NCI-H187 (cell line): ENCODE measurements at regions not wholly inside any gene's neighbourhood (a gene's known extent, or its start where the extent isn't known, plus 50 kb on each side); places are given as distances from the start of the nearest gene placed in this dataset.
"Not testable (repeated sequence)": the region's sequence is repeated elsewhere in the genome, so short reads cannot be mapped to it uniquely, and the experiment has no call there.

ENCODE experiments used
- DNase-seq, 2 experiments: peaks; one replicate each; lab custom pipeline; 2025; lab: John Stamatoyannopoulos, UW

DNA sequence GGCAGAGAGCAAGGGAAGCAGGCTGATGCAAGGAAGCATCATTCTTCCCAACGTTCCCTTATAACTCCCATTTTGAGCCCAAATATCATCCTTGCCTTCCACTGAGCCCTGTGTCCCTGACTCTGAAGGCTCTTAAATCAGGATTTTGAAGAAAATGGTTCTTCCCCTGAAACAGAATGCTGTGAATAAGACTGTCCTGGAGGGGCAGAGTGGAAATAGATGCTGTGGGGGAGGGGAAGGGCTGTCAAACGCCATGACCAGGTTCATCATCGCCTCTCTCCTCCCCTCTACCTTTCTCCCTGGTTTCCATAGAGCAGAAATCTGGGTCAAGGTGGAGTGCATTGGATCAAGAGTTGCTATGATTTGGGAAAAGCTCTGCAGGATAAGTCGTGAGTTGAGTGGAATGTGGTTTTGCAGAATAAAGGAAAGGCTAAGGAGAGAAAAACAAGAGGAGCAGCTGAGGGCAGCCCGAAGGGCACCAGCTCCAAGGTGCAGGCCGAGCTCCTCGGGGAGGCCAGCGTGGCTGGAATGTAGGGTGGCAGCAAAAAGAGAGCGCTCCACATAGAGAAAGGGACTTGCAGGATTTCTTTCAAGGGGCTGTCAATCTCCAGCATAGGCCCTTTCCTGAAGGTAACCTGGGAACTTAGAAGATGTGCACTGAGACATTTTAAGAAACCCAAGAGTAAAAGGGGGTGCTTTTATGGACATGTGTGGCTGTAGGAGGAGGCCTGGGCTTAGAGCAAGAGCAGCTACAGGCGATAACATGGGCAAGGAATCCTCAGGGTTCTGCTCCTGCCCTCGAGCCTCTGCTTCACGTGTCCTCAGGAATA, 120.8 kb upstream of the CDYL start:
- DNase-seq = no peak

DNA sequence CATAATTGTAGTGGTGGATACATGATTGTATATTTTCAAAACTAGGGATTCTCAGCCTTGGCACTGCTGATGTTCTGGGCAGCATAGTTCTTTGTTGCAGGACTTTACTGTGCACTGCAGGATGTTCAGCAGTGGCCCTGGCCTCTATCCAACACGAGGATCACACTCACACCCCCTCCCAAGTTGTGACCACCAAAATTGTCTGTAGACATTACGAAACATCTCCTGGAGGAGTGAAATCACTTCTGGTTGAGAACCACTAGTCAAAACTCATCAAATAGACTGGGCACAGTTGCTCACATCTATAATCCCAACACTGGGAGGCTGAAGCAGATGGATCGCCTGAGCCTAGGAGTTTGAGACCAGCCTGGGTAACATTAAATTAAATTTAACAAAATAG, 123.1 kb upstream of the CDYL start:
- DNase-seq = no peak

DNA sequence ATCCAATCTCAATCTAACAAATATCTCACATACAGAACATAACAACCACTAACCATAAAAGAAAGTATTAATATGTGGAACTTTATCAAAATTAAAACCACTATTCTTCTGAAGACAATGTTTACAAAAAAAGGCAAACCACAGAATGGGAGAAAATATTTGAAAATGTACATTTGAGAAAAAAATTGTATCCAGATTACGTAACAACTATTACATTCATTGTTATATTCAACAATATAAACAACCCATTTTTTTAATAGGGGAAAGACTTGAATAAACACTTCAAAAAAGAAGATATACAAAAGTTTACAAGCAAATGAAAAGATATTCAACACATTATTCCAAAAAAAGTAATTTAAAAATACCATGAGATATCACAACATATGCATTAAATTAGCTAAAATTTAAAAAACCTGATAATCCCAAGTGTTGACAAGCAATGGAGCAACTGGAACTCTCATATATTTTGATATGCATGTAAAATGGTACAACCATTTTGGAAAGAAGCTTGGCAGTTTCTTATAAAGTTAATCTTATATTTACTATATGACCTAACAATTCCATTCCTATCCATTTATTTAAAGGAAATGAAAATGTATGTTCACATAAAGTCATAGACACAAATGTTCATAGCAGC, 124.3 kb upstream of the CDYL start:
- no peak for DNase-seq

DNA sequence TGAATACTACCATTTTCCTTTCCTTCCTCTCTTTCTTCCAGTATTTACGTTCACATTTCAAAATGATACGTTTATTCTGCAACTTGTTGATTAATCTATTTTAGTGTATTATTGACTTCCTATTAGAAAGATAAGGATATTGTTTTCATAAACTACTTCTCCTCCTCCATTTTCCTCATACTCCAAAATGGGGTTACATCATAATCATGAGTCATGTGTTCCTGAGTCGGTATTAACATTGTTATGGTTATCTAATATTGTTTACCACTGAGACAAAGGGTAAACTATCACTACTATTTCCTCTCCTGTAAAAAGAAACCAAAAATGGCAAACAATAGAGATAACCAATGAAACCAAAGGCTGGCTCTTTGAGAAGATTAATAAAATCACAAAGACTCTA, 126.5 kb upstream of the CDYL start:
- DNase-seq = no peak

DNA sequence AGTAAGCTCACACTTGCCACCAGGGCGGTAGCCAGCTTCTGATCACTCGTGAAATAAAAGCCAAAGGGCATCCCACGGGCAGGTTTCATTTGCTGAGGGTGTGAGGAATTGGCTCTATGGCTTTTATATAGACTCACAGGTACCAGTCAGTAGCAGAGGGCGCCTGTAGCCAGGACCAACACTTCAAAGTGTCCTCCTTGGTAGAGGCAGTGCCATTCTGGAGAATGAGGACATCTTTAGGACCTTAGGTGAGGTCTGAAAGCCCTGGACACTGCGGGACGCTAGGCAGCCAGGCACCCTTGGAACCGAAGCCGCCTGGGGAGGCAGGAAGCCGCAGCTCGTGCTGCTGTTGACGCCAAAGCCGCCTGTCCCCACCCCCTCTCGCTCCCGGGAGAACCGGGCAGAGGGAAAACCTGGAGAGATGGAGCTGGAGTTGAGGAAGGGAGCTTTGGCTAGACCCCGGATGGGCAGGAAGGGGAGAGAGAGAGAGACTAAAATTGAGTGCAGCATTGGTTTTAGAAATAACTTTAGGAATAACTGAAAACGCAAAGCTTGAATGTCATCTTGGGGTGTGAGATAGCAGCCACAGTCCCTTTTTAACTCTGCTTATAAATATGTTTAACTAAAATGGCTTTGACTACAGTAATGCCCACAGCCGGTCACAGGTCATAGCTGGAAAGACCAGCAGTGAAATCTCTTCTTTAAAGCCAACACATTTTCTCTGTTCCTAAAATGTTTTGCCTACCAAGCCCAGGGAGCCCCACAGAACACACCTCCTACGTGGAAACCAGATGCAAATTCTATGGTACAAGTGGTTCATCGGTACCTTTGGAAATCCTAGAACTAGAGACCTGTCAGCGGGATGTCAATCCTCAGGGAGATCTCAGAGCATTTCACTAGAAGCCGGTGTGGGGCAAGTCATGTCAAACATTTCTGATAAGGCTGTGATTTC, 128.5 kb upstream of the CDYL start:
- no peak for DNase-seq

DNA sequence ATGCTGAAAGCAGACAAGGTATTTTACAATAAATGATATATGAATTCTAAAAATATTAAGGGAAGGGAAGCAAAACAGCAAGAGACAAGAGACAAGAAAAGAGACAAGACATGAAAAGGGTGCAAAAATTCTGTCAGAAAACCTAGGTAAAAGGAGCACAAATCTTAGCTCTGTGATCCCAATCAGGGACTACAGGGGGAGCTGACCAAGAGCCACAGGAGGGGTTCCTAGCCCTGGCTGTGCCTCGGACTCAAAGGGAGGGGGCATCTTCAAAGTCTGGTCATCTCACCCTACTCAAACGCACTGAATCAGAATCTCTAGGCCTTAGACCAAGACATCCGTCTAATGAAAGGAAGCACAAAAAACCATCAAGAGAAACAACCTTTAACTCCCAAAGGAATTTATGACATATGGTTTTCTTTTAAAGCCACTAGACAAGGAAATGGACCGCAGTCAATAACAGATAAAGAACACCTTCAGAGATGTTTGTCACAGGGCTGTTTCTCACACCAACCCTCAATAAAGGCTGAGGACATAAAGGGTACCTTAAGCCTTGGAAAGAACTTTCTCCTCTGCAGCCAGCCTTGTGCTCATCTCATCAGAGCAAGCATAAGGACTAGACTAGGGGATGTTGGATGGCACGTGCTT, 130.4 kb upstream of the CDYL start:
- no peak for DNase-seq

DNA sequence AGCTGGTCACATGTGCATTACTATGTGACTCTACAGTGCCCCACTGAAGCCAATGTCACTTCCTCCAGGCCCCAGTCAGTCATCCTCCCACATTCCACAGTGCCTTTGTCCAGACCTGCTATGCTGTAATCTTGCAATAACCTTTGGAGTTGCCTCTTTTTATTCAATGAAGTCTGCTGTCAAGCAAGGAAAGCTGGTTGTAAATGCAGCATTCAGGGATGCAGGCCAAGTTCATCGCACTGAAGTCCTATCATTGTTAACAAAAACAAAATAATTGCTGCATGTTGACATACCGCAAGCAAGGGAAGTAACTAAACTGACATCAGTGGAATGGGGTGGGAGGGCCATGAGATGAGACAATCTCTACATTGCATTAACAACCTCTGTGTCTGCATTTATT, 131.2 kb upstream of the CDYL start:
- no peak for DNase-seq

DNA sequence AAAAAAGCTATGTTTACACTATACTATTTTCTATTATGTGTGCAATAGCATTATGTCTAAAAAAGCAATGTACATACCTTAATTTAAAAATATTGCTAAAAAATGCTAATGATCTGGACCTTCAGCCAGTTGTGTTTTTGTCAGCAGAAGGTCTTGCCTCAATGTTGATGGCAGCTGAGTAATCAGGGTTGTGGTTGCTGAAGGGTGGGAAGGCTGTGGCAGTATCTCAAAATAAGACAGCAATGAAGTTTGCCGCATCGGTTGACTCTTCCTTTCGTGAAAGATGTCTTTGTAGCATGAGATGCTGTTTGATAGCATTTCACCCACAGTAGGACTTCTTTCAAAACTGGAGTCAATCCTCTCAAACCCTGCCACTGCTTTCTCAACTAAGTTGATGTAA, 134.7 kb upstream of the CDYL start:
- no peak for DNase-seq

DNA sequence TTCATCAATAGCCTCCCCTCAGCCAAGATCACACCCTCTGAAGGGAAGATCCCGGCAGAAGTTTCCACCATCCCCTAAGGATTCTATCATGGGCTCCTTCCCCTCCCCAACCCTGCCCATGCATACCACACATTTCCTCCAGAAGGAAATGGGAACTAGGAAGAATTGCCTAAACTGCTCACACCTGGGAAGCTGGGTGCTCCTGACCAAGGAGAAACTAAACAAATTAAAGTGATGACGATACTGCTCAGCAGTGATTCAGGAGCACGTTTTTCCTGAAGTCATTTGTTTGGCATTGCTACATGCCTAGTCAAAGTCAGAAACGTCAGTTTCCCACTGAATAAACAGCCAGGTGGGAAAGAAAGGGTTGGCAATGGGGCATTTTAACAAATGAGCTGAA, 136.1 kb upstream of the CDYL start:
- no peak for DNase-seq

DNA sequence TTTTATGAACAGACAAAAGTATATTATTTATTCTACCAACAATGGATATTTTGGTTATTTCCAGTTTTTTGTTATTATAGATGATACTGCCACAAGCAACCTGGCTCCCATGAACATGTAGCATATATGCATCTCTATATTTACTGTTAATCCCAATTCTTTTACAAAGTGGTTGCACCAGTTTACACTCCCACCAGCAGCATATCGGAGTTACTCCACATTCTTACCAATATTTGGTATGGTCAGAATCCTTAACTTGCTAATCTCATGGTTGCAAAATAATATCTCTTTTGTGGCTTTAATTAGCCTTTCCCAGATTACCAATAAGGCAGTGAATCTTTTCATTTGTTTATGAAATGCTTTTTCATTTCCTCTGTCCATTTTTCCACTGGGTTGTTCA, 137.6 kb upstream of the CDYL start:
- no peak for DNase-seq

DNA sequence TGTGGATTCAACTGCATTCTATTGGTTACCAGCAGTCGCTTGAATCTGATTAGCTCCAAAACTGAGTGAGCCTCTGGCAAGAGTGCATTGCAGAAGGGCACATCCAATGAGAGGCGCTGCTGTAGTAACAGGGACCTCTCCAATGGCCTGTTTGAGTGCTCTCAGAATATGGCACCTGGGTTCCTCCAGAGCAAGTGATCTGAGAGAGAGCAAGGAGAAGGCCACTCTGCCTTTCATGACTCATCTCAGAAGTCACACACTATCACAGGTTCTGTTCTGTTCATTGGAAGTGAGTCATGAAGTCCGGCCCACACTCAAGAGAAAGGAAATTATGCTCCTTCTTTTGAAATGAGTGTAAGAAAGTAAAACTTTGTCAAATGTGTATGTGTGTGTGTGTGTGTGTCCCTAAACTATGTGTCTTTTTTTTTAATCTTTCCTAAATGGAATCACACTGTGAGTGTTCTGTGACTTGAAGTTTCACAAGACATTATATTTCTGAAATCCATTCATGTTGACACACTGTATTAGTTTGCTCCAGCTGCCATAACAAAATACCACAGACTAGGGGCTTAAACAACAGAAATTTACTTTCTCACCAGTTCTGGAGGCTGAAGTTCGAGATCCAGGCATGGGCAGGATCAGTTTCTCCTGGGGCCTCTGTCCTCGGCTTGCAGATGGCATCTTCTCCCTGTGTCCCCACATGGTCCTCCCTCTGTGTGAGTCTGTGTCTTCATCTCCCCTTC, 138.3 kb upstream of the CDYL start:
- DNase-seq = no peak

DNA sequence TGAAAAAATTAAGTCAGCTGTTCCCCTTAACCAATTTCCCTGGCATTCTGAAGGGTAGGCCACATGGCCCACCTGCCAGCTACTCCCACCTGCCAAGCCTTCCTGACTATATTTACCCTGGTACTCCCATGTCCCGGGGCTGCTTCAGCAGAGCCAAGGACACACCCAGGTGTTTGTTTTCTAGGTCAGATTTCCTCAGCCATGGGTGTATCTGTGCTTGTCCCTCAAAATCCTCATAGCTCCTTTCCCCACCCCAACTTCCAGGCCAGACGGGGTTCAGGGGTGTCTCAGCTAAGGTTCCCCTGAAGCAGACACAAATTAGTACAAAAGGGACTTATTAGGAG, 139.4 kb upstream of the CDYL start:
- DNase-seq = no peak

DNA sequence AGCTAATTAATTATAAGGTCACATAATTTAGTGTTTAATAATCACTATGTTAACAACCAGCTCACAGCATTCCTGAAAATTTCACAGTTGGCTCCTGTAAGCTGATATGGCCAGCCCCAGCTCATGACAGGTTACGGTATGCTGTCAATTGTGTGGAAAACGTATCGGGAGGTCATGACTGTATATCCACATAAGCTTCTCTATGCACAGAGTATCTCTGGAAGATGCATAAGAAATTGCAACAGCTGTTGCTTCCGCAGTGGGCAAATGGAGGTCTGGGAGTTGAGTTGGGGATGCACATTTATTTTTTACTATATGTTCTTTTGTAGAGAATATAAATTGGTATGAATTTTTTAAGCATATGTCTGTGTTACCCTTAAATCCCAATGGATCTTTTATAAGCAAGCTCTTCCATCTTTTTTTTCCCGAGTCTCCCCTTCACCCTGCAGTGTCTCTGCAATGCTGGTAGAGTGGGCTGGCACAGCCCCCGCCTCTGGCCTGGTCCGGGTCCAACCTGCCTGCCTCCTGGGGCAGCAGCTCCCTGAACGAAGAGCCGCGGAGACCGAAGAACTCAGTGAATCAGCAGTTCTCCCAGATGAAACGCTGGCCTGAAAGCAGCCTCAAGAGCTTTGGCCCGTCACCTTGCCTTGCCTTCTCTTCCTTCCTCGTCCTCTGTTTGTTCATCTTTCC, 139.9 kb upstream of the CDYL start:
- DNase-seq = no peak

DNA sequence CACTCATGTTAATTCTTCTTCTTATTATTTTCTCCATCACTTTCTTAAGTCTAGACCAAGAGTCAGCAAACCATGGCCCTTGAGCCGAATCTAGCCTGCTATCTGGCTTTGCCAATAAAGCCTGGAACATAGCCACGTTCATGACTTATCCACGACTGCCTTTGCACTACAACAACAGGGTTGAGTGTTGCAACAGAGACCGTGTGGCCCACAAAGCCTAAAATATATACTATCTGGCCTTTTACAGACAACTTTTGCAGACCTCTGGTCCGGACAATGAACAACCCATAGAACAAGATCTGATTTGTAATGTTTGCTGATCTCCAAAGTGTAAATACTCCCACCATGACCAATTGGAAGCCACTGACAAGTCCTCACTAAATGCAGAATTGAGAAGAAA, 140.5 kb upstream of the CDYL start:
- no peak for DNase-seq

DNA sequence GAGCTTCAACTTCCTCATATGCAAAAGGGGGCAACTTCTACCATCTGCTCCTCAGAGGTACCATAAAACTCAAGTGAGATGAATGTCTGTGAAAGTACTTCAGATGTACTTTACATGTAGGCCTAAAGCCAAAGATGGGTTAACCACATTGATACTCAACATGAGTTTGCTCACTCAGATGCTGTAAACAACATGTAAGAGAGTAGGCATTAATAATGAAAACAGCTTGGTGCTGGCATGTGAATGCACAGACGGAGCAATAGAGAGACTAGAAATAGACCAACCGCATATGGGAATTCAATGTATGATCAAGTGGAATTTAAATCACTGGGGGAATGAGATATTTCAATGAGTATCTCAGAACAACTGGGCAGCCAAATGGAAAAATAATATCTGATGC, 143.8 kb upstream of the CDYL start:
- peak; percentile 56 to 58 for DNase-seq

DNA sequence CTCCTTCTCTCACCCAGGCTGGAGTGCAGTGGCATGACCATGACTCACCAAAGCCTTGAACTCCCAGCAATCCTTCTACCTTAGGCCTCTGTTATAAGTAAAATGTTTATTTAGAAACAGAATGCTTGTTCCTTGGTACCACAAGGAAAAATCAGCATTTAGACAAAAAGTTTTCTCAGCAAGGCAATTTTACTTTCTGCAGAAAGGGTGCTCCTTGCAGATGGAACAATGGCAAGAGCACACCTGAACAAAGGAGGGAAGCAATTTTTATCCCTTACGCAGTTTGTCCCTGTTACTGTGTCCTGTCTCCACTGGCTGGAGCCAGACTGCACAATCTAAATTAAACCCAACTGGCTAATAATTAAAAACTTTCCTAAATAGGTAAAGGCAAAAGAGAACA, 146.4 kb upstream of the CDYL start:
- DNase-seq = not testable (repeated sequence)

DNA sequence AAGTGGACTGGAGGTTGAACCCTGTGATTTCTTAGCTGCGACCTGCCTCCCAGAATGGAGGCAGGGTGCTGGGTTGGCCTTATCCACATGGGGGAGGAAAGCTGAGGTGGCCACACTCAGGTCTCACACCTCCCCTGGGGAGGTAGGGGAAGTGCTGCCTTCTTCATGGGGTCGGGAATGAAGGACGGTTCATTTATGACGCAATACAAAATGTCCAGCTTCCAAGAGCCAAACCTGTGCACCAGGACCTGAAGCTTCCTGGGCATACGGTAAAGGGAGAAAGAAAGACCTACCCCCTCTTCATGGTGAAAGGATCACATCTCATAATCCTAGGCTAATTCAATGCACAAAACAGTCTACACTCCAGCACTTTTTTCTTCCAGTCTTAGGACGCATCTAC, 150.6 kb upstream of the CDYL start:
- no peak for DNase-seq

DNA sequence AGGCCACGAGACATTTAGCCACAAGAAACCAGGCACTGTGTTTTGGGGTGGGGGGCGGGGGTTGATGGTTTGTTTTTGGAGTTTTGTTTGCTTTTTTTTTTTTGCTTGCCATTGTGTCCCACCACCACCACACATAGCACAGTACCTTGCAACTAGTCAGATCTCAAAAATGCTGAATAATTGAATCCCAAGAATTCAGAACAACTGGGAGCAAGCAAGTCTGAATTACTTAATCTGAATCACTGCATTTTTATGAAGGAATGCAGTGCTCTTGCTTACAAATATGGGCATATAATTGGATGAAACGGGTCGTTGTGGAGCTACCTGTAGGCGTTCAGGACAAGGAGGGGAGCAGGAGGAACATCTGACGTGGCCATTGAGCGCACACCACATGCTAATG, 151.5 kb upstream of the CDYL start:
- no peak for DNase-seq

DNA sequence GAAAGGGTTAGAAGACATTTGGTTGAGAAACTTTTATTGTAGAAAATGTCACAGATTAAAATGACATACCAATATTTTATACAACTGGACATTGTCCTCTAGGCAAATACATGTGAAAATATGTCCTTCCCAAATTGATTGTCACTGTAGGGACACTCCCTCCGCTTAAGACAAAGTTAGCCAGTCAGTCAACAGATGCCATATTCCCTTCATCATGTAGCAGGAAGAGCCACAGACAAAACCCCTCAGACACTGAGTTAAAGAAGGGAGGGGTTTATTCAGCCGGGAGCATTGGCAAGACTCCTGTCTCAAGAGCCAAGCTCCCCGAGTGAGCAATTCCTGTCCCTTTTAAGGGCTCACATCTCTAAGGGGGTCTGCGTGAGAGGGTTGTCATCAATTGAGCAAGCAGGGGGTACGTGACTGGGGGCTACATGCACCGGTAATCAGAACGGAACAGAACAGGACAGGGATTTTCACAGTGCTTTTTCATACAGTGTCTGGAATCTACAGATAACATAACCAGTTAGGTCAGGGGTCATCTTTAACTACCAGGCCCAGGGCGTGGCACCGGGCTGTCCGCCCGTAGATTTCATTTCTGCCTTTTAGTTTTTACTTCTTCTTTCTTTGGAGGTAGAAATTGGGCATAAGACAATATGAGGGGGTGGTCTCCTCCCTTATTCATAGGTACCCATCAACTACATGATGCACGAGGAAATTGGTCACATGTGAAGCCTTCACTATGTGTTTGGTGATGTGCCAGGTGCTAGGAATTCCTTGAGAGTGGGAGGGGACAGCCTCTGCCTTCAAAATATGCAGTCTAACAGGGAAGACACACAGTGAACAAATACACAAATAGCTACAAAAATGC, 155.7 kb upstream of the CDYL start:
- no peak for DNase-seq

DNA sequence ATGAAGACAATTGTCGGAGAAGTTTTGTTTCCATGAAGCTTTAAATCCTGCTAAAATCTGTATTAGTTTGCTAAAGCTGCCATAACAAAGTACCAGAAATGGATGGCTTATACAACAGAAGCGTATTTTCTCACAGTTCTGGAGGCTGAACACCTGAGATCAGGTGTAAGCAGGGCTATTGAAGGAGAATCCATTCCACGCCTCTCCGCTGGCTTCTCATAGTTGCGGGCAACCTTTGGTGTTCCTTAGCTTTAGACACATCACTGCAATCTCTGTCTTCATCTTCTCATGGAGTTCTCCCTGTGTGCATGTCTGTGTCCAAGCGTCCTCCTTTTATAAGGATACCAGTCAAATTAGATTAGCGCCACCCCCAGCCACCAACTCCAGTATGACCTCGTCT, 159.9 kb upstream of the CDYL start:
- DNase-seq = no peak
